Activated CD4-positive, alpha-beta T cell treated with anti-CD3 and anti-CD28 coated beads, Interleukin-2, amount 10 ng/mL, durations not matched to agents 24 days and 14 days (primary cell): ENCODE measurements at regions not wholly inside any gene's neighbourhood (a gene's known extent, or its start where the extent isn't known, plus 50 kb on each side); places are given as distances from the start of the nearest gene placed in this dataset.
"Not testable (repeated sequence)": the region's sequence is repeated elsewhere in the genome, so short reads cannot be mapped to it uniquely, and the experiment has no call there.

Experiments
- DNase-seq: peaks from one replicate; pipeline ENCODE4 v3.0.0; 2022
- H3K27ac Mint-ChIP-seq: one replicate; pipeline ENCODE4 v1.8.0; 2022; ENCODE audit warnings: mild to moderate bottlenecking, mixed read lengths
- H3K27me3 Mint-ChIP-seq: one replicate; pipeline ENCODE4 v1.8.0; 2022; ENCODE audit warnings: mixed read lengths
- H3K36me3 Mint-ChIP-seq: one replicate; pipeline ENCODE4 v1.8.0; 2022; ENCODE audit warnings: low read depth, mild to moderate bottlenecking, mixed read lengths
- H3K4me1 Mint-ChIP-seq: one replicate; pipeline ENCODE4 v1.8.0; 2021; ENCODE audit warnings: mixed read lengths
- H3K4me3 Mint-ChIP-seq: one replicate; pipeline ENCODE4 v1.8.0; 2022; ENCODE audit warnings: mild to moderate bottlenecking, moderate library complexity, mixed read lengths
- H3K9me3 Mint-ChIP-seq: one replicate; pipeline ENCODE4 v1.8.0; 2021; ENCODE audit warnings: mixed read lengths
- intact Hi-C: fragments of 100-400 bp; cut with micrococcal nuclease; formaldehyde crosslinking; loops from one replicate; pipeline ENCODE4 v1.15.1; 2023

- no peaks in the 10 kb centered on the region for H3K9me3 Mint-ChIP-seq
- no peak overlapping the region for H3K4me3 Mint-ChIP-seq
- DNase-seq, result no peak
- intact Hi-C loops, result no loop called here
- no peak overlapping the region for H3K27ac Mint-ChIP-seq
- no peaks in the 10 kb centered on the region for H3K4me1 Mint-ChIP-seq
- H3K36me3 Mint-ChIP-seq, result no peaks in the 10 kb centered on the region
- H3K27me3 Mint-ChIP-seq, result peaks cover 5% of the 10 kb centered on the region
Measured at GRCh38 chr1:232319518-232320210, 310.3 kb downstream of the SIPA1L2 start.

- H3K27me3 Mint-ChIP-seq, result peaks cover 5% of the 10 kb centered on the region
- DNase-seq, result no peak
- H3K27ac Mint-ChIP-seq, result no peak overlapping the region
- H3K36me3 Mint-ChIP-seq, result no peaks in the 10 kb centered on the region
- H3K4me3 Mint-ChIP-seq, result no peak overlapping the region
- H3K9me3 Mint-ChIP-seq, result no peaks in the 10 kb centered on the region
- no peaks in the 10 kb centered on the region for H3K4me1 Mint-ChIP-seq
- intact Hi-C loops, result no loop called here
Measured at GRCh38 chr1:232319072-232319471, 310.9 kb downstream of the SIPA1L2 start.

GRCh38 chr1:232318143-232318542 is 311.8 kb downstream of the SIPA1L2 start:
- Mint-ChIP-seq H3K4me3 (no peak overlapping the region), H3K36me3 (no peaks in the 10 kb centered on the region), H3K4me1 (no peaks in the 10 kb centered on the region), H3K27me3 (peaks cover 3% of the 10 kb centered on the region), H3K9me3 (peaks cover 7% of the 10 kb centered on the region), H3K27ac (no peak overlapping the region)
- intact Hi-C loops, result no loop called here
- no peak for DNase-seq

GRCh38 chr1:232317350-232317749 is 312.6 kb downstream of the SIPA1L2 start:
- no peak for DNase-seq
- intact Hi-C loops, result no loop called here
- Mint-ChIP-seq H3K9me3 (peaks cover 15% of the 10 kb centered on the region), H3K27me3 (peaks cover 3% of the 10 kb centered on the region), H3K4me1 (no peaks in the 10 kb centered on the region), H3K36me3 (no peaks in the 10 kb centered on the region), H3K27ac (no peak overlapping the region), H3K4me3 (no peak overlapping the region)

GRCh38 chr1:232316864-232317263 is 313.1 kb downstream of the SIPA1L2 start:
- DNase-seq, result no peak
- no peaks in the 10 kb centered on the region for H3K27me3 Mint-ChIP-seq
- no peak overlapping the region for H3K27ac Mint-ChIP-seq
- H3K36me3 Mint-ChIP-seq, result no peaks in the 10 kb centered on the region
- H3K9me3 Mint-ChIP-seq, result peaks cover 15% of the 10 kb centered on the region
- no peak overlapping the region for H3K4me3 Mint-ChIP-seq
- intact Hi-C loops, result no loop called here
- H3K4me1 Mint-ChIP-seq, result no peaks in the 10 kb centered on the region

GRCh38 chr1:232313876-232314275 is 316.1 kb downstream of the SIPA1L2 start:
- intact Hi-C loops, H3K4me3 Mint-ChIP-seq, H3K27ac Mint-ChIP-seq, H3K27me3 Mint-ChIP-seq, H3K4me1 Mint-ChIP-seq, DNase-seq, H3K36me3 Mint-ChIP-seq: not testable (repeated sequence)
- H3K9me3 Mint-ChIP-seq, result peaks cover 19% of the 10 kb centered on the region

GRCh38 chr1:232310541-232310940 is 319.4 kb downstream of the SIPA1L2 start:
- Mint-ChIP-seq H3K4me1 (no peaks in the 10 kb centered on the region), H3K36me3 (no peaks in the 10 kb centered on the region), H3K27me3 (peaks cover 5% of the 10 kb centered on the region), H3K9me3 (peaks cover 19% of the 10 kb centered on the region), H3K27ac (no peak overlapping the region), H3K4me3 (no peak overlapping the region)
- no peak for DNase-seq
- intact Hi-C loops, result no loop called here

- intact Hi-C loops, result no loop called here
- Mint-ChIP-seq H3K4me3 (no peak overlapping the region), H3K9me3 (peaks cover 15% of the 10 kb centered on the region), H3K4me1 (no peaks in the 10 kb centered on the region), H3K27ac (no peak overlapping the region), H3K36me3 (no peaks in the 10 kb centered on the region), H3K27me3 (peaks cover 10% of the 10 kb centered on the region)
- DNase-seq, result no peak
Measured at GRCh38 chr1:232308616-232309015, 321.3 kb downstream of the SIPA1L2 start.

- Mint-ChIP-seq H3K9me3 (peaks cover 5% of the 10 kb centered on the region), H3K27ac (no peak overlapping the region)
- no peak for DNase-seq
Measured at GRCh38 chr1:232307296-232308017, 322.5 kb downstream of the SIPA1L2 start.

GRCh38 chr1:232306269-232306961 is 323.5 kb downstream of the SIPA1L2 start:
- Mint-ChIP-seq H3K4me3 (no peak overlapping the region), H3K9me3 (peaks cover 4% of the 10 kb centered on the region), H3K27me3 (peaks cover 12% of the 10 kb centered on the region), H3K36me3 (no peaks in the 10 kb centered on the region), H3K4me1 (no peaks in the 10 kb centered on the region), H3K27ac (no peak overlapping the region)
- intact Hi-C loops, result no loop called here
- no peak for DNase-seq

More at GRCh38 chr1:232307296-232308017, 322.5 kb downstream of the SIPA1L2 start:
- Mint-ChIP-seq H3K4me3 (no peak overlapping the region), H3K4me1 (no peaks in the 10 kb centered on the region), H3K36me3 (no peaks in the 10 kb centered on the region), H3K27me3 (peaks cover 10% of the 10 kb centered on the region)
- intact Hi-C loops, result no loop called here

- Mint-ChIP-seq H3K27me3 (peaks cover 16% of the 10 kb centered on the region), H3K4me1 (no peaks in the 10 kb centered on the region)
Measured at GRCh38 chr1:232305050-232305449, 324.9 kb downstream of the SIPA1L2 start.

GRCh38 chr1:232303222-232303620 is 326.7 kb downstream of the SIPA1L2 start:
- Mint-ChIP-seq H3K36me3 (no peaks in the 10 kb centered on the region), H3K9me3 (no peaks in the 10 kb centered on the region), H3K4me3 (no peak overlapping the region), H3K27ac (no peak overlapping the region), H3K4me1 (no peaks in the 10 kb centered on the region), H3K27me3 (peaks cover 17% of the 10 kb centered on the region)
- intact Hi-C loops, result no loop called here
- no peak for DNase-seq

More at GRCh38 chr1:232305050-232305449, 324.9 kb downstream of the SIPA1L2 start:
- intact Hi-C loops, result no loop called here
- Mint-ChIP-seq H3K9me3 (peaks cover 4% of the 10 kb centered on the region), H3K4me3 (no peak overlapping the region), H3K27ac (no peak overlapping the region), H3K36me3 (no peaks in the 10 kb centered on the region)
- no peak for DNase-seq

- H3K27ac Mint-ChIP-seq, result no peak overlapping the region
- H3K36me3 Mint-ChIP-seq, result no peaks in the 10 kb centered on the region
- DNase-seq, result no peak
- H3K4me3 Mint-ChIP-seq, result no peak overlapping the region
- H3K4me1 Mint-ChIP-seq, result no peaks in the 10 kb centered on the region
- intact Hi-C loops, result no loop called here
- peaks cover 17% of the 10 kb centered on the region for H3K27me3 Mint-ChIP-seq
- no peaks in the 10 kb centered on the region for H3K9me3 Mint-ChIP-seq
Measured at GRCh38 chr1:232302376-232303221, 327.3 kb downstream of the SIPA1L2 start.
